CD4-positive, alpha-beta T cell treated with Interleukin-15 for 1 hour (primary cell): ENCODE measurements at regions not wholly inside any gene's neighbourhood (a gene's known extent, or its start where the extent isn't known, plus 50 kb on each side); places are given as distances from the start of the nearest gene placed in this dataset.

Source experiments
- DNase-seq: peaks from one replicate; pipeline ENCODE4 v3.0.0-alpha.2; 2020

- no peak for DNase-seq
Observed at GRCh38 chr18:51739044-51739666, 541.7 kb upstream of the MEX3C start.

DNA sequence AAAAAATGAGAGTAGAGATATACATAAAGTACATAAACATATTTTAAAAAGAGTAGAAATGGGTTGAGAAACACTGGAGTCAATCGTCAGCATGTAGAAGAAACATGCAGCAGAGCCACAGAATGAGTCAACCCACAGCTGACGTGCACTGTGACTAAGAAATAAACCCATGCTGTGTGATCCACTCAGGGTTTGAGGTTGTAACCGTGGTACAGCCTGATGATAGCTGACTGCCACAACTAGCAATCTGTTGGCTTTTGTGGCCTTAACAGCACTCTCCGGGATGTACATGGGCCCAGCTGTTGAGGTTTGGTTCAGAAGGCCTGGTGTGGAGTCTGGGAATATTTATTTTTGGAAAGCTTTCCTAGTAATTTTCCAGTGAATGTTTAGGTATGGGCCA lies 554.4 kb upstream of the MEX3C start:
- no peak for DNase-seq

GRCh38 chr18:51753365-51754057 lies 556.0 kb upstream of the MEX3C start:
- no peak for DNase-seq

- DNase-seq, result no peak
Observed at GRCh38 chr18:51754566-51754965, 557.1 kb upstream of the MEX3C start.

GRCh38 chr18:51757255-51757924 lies 559.9 kb upstream of the MEX3C start:
- no peak for DNase-seq

- no peak for DNase-seq
Observed at GRCh38 chr18:51762373-51762772, 564.9 kb upstream of the MEX3C start.

DNA sequence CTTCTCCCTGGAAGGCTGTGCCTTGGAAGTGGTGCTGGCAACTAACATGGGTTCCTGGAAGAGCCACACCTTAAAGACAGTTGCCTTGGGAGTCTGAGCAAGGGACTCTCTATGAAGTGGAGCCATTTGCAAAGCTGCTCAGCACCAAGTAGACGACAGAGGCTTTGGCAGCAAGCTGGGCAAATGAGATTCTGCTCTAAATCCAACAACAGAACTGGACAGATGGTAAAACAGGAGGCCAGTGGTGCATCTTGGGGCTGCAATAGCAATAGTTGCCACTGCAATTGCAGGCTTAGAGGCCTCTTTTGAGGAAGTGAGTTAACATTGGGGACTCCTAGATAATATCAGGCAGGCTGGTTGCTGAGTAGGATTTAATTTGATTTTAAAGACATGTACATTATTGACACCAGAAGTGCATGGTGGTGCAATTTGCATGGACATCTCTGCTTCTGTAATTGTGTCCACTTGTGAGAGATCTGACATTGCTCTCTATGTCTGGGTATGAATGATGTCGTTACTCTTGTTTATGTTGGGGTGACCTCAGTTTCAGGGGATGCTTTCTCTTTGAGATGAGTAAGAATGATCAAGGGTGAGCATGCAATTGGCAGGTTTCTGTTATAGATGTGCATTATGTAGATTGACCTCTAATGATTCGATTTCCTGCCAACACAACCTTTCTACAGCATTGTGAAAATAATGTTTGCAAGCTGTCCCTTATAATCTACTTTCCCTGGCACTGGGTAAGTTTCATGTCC lies 568.3 kb upstream of the MEX3C start:
- DNase-seq, result no peak

GRCh38 chr18:51767293-51767692 lies 569.8 kb upstream of the MEX3C start:
- no peak for DNase-seq

DNA sequence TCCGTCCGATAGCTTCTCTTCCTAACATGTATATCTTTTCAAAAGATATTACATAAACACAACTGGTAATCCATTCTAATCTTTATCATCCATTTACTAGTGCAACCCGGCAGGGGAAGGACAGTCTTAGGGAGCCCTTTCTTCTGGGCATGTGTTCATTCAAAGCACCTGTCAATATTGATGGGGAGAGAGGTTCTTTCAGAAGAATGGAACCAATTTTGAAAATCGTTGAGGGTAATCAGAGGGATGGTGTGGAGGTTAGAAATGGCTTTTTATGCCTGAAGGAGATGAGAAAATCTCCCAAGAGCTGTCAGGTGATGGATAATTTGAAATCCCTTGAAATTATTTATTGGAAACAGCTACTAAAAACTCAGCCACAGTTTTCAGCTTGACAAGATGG lies 561.9 kb upstream of the DCC start:
- no peak for DNase-seq

- no peak for DNase-seq
Observed at GRCh38 chr18:51789871-51790270, 550.1 kb upstream of the DCC start.

- DNase-seq, result no peak
Observed at GRCh38 chr18:51801514-51801913, 538.5 kb upstream of the DCC start.

DNA sequence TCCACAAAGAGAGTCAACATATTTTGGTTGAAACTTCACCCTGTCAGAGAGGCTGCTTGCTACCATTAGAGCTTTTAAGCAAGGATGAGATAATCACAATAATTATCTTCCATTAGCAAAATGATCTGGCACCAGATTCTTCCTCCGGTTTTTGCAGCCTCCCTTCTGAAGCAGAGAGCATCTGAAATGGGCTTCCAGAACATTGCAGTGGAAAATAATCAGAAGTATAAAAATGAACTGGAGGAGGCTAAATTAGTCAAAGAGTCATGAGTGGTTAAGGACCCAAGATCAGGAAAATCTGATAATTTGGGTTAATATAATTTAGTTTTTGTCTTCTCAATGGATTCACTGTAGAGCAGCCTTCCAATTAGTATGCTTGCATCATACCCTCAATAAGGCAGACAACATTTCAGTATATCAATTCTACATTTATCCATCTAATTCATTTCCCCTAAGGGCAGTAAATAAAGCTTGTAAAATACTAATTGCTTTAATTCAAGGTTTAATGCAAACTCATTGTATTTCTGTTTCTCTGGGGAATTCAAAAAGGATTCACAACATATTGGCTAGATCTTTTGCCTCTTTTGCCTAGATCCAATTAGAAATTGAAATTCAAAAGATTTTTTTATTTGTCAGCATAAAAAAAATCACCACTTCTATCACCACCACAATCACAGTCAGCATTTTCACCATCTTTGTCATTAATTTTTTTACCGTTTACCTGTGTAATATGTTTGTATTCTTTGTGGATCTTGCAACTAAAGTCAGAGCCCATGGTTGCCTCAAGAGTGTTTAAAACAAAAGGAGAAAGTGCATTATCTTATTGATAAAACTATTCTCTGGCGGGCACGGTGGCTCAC lies 537.2 kb upstream of the DCC start:
- no peak for DNase-seq

GRCh38 chr18:51807336-51807735 lies 532.7 kb upstream of the DCC start:
- DNase-seq, result no peak

DNA sequence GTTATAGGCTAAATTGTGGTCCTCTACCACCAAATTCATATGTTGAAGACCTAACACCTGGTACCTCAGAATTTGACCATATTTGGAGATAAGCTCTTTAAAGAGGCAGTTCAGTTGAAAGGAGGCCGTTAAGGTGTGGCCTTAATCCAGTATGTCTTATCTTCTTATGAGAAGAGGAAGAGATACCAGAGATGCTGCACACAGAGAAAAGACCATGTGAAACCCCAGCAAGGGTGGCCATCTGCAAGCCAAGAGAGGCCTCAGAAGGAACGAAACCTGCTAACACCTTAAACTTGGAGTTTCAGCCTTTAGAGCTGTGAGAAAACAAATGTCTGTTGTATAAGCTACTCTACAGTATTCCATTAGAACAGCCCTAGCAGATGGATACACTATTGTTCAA lies 528.1 kb upstream of the DCC start:
- no peak for DNase-seq

- DNase-seq, result no peak
Observed at GRCh38 chr18:51813740-51814139, 526.3 kb upstream of the DCC start.

DNA sequence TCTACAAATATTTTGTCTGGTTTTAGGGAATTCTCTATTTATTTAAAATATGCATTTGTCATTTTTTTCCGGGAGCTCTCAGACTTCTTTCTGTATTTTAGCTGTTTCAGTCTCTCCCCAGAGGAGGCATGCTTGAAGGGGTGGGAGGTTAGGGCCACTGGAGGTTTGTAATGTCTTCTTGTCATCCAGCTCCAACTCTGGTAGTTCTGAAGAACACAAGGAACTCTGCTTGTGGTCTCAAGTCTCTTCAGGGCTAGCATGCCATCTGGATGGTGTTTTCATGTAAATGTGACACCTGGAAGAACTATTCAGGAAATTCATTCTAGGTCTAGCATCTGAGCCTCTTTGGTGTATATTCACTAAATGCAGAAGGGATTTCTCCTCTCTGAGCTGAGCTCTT lies 518.4 kb upstream of the DCC start:
- no peak for DNase-seq

GRCh38 chr18:51824746-51825145 lies 515.3 kb upstream of the DCC start:
- DNase-seq, result no peak

DNA sequence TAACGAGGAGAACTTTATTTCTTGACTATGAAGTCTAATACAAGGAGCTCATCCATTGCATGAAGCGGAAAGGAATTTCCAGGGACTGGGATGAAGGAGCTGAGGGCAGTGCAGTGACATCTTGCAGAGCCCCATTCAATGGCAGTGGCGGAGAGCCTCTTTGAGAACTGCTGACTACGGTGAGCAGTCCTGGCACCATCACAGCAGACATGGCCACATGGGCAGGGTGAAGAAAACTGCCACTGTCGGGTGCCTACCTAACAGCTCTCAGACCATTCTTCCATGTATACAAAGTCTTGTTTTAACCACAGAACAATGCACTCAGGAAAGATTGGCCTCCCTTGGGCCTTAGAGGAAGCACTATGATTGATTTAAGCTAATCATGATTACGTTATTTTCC lies 506.1 kb upstream of the DCC start:
- no peak for DNase-seq

- no peak for DNase-seq
Observed at GRCh38 chr18:51848702-51849101, 491.3 kb upstream of the DCC start.

DNA sequence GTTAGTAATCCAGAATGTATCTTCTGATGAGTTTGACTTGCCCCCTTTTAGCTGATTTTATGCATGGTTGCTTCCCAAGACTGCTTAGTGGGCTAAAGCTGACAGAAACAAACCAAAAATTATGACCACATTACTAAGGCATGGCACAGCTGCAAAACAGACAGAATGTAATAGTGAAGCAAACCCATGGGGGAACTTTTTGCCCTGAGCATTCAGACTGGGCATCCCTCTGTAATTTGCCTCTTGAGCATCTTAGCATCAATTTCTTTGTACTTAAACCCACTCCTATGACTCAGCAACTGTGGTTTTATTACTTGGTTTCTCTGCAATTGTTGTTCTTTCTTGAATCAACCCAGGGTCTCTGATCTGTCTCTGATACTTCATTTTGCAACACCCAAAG lies 487.3 kb upstream of the DCC start:
- DNase-seq, result no peak

DNA sequence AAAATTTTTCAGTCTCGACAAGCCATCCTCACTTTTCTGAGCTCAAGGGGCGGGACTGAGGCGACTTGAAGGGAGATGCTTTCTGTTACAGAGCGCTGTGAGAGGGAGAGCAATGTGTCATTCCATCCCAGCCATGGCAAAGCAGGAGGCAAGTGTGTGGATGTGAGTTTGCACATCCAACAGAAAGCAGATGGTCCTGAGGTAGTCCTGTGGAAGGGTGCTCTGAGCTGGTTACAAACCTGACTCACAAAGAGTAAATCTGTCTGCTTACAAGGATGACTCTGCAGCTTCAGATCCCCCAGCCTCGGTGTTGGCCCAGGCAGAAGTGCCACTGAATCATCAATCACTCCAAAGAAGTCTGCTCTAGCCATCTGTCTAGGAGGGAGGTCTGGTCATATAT lies 482.0 kb upstream of the DCC start:
- no peak for DNase-seq

DNA sequence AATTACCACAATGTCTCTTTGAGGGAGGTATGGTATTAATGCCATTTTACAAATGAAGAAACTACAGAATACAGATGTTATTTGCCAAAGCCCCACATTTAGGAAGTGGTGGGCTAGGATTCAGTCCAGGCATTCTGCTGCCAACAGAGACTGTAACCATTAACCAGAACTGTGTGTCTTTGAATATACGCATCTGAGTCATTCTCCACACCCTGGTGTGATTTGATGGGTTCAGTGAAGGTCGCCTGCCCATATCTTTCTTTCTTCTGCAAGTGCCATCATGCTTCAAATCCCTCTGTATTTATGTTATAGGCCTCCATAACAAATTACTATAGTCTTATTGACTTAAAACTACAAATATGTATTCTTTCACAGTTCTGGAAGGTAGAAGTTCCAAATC lies 479.0 kb upstream of the DCC start:
- no peak for DNase-seq
